ENCODE measurements at regions not wholly inside any gene's neighbourhood (a gene's known extent, or its start where the extent isn't known, plus 50 kb on each side); places are given as distances from the start of the nearest gene placed in this dataset.

GRCh38 chr9:32171339-32171738, 213.1 kb upstream of the ACO1 start:
- no peaks in the 10 kb centered on the region for H4K20me1 ChIP-seq (ENCODE audit: control insufficient read depth, insufficient read depth)
- no peaks in the 10 kb centered on the region for H3K4me1 ChIP-seq (ENCODE audit: control insufficient read depth, insufficient read depth, low read length)
- H3K27ac ChIP-seq (ENCODE audit: control insufficient read depth, insufficient read depth), result no peak overlapping the region
- H3K4me2 ChIP-seq (ENCODE audit: control insufficient read depth, insufficient read depth), result no peak overlapping the region
- WGBS (ENCODE audit: insufficient coverage, insufficient replicate concordance, low lambda C conversion rate, missing lambda C conversion rate), result 15% methylated on average over 3 of the region's 3 CpGs
- FAIRE-seq, result no peak
- no TSS peak for BruUV-seq (replicated peaks)
- no peaks in the 10 kb centered on the region for H3K9me3 ChIP-seq (replicated peaks; ENCODE audit: control insufficient read depth, insufficient read depth, low read length)
- SMC1A ChIA-PET (ENCODE audit: uncharacterized antibody, unreplicated experiment), result interaction anchor here (0.8 to 1.4 kb wide), 3 partner anchors 11 to 60 kb away, joined by 3 read pairs; no protein-coding TSS in a partner anchor
- no peaks in the 10 kb centered on the region for H3K36me3 ChIP-seq (ENCODE audit: control insufficient read depth in 2 of 2, insufficient read depth in 2 of 2, low read length in 1 of 2)
- no peak overlapping the region for H3K9ac ChIP-seq (ENCODE audit: control insufficient read depth, insufficient read depth, low read length)
- H2AFZ ChIP-seq (ENCODE audit: control insufficient read depth, low read depth, low read length), result no peak overlapping the region
- no peaks in the 10 kb centered on the region for H3K79me2 ChIP-seq (ENCODE audit: control insufficient read depth, insufficient read depth, low read length)
- POLR2A ChIA-PET, result no interaction called here
- no peaks in the 10 kb centered on the region for H3K27me3 ChIP-seq (replicated peaks in 1 of 2; ENCODE audit: control insufficient read depth in 2 of 2, insufficient read depth in 2 of 2, low read length in 1 of 2)
- CTCF ChIA-PET, result interaction anchor here (1.0 kb wide), 1 partner anchor 81 kb away, joined by 4 read pairs; no protein-coding TSS in a partner anchor
- ATAC-seq, result no peak
- H3K4me3 ChIP-seq, result no peak overlapping the region
- no peak for DNase-seq (ENCODE audit: low read depth, low spot score)
- no peak for TF ChIP-seq E2F8 (IDR thresholded peaks at IDR 0.05; ENCODE audit: low read depth, partially characterized antibody)
- no peak for TF ChIP-seq JUNB (IDR thresholded peaks at IDR 0.05)
- no peak for TF ChIP-seq EZH2 (IDR thresholded peaks at IDR 0.05; ENCODE audit: borderline replicate concordance, control insufficient read depth, low read depth, low read length)
- no peak for TF ChIP-seq GATAD2B (conservative IDR thresholded peaks at IDR 0.05; ENCODE audit: low read depth)
- TF ChIP-seq TCF3 (IDR thresholded peaks at IDR 0.05; ENCODE audit: borderline replicate concordance, insufficient read depth, low read depth, low read length), result no peak
- no peak for TF ChIP-seq ZBTB40 (IDR thresholded peaks at IDR 0.05; ENCODE audit: borderline replicate concordance)
- no peak for TF ChIP-seq BCL11A (IDR thresholded peaks at IDR 0.05; ENCODE audit: low read depth, low read length)
- RAD21 ChIA-PET (ENCODE audit: unreplicated experiment), result no interaction called here
- intact Hi-C loops (cut with micrococcal nuclease; ENCODE audit: unreplicated experiment) (no loop called here), in situ Hi-C loops (cut with MboI) (no loop called here)
